Midbrain (tissue), 1 donor: ENCODE measurements at regions not wholly inside any gene's neighbourhood (a gene's known extent, or its start where the extent isn't known, plus 50 kb on each side); places are given as distances from the start of the nearest gene placed in this dataset.
"Not testable (repeated sequence)": the region's sequence is repeated elsewhere in the genome, so short reads cannot be mapped to it uniquely, and the experiment has no call there.

Experiments used
- DNase-seq: peaks from one replicate; lab custom pipeline; 2025; lab: John Stamatoyannopoulos, UW

DNA sequence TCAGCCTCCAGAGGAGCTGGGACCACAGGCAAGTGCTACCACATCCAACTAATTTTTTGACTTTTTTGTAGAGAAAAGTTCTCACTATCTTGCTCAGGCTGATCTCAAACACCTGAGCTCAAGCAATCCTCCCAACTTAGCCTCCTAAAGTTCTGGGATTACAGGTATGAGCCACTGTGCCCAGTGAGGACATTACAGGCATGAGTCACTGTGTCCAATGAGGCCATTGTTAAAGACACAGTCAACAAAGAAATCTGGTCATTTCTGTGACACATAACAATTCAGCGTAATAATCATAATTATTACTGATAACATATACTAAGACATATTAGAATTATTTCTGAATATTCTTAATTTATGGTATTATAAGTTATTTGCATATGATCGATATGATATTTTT is 463.4 kb upstream of the NDN start:
- no peak for DNase-seq

DNA sequence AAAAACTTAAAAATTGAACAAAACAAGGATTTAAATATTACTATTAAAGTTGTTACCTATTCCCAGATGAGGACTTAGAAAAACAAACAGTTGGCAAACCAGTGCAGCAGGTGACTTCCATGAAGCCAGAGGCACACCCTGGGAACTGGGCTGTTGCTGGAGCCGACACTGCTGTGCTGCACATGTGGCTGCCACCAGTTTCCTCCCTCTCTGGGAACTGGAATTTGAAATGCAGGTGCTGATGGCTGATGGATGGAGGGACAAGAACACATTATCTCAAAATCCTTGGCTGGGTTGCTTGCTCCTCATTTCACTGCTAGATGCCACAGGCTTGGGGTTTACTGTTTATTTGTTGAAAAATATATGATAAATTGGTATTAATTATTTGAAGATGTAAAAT is 471.2 kb upstream of the NDN start:
- not testable (repeated sequence) for DNase-seq

DNA sequence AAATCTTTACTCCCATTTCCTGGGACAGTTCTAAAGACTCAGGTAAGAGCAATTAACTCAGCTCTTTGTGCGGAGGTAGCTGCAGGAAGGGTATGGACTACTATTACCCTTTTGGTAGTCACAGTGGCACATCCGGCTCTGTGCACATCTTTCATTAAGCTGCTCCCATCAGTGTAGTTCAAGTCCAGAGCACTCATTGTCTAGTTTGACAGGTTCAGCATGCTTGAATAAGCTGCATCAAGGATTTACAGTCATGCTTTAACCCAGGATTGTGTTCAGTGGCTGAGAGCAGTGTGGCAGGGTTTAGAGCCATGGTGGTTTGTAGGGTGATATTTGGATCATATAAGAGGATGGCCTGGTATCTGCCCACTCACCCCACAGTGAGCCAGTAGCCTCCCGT is 478.4 kb upstream of the NDN start:
- not testable (repeated sequence) for DNase-seq

DNA sequence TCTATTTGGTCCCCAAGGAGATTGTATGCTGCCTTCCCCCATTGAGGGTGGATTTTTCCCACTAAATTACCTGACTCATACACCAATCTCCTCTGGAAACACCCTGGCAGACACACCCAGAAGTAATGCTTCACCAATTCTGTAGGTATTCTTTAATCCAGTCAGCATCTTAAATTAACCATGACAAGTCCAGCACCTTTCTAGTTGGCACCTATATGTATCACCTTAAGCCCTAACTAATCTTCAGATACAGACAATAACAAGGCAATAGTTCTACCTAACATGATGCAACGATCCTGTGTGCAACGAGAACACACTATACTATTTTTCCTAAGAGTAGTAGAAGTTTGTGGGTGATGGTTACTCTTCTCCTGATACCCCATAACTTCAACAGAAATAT is 473.3 kb upstream of the NPAP1 start:
- DNase-seq, result not testable (repeated sequence)

DNA sequence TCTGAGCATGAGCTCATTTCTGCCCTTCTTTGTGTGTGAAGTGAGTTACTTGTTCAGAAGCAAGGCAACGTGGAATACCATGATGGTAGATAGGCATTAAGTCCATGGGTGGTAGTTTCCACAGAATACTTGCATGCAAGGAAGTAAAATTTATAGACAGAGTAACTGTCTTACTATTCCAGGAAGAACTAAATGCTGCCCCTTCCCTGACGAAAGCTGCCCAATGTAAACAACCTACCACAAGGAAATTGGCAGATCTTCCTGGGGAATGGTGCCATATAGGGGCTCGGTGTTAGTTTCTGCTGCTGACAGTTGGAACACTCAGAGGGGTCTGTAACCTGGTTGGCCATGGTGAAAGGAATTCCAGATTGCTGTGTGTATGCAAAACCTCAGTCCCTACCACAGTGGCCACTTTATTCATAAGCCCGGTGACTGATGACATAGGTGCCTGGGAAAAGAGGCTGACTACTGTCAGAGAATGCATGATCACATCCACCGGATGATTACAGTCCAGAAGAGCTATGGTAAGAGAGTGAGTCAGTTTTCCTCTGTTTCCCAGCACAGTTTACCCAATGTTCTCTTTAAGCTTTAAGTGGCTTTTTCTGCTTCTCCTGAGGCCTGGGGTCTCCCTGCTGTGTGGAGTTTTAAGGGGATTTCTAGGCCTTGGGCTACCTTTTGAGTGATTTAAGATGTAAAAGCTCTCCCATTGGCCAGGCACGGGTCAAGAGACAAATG is 463.7 kb upstream of the NPAP1 start:
- DNase-seq, result not testable (repeated sequence)

DNA sequence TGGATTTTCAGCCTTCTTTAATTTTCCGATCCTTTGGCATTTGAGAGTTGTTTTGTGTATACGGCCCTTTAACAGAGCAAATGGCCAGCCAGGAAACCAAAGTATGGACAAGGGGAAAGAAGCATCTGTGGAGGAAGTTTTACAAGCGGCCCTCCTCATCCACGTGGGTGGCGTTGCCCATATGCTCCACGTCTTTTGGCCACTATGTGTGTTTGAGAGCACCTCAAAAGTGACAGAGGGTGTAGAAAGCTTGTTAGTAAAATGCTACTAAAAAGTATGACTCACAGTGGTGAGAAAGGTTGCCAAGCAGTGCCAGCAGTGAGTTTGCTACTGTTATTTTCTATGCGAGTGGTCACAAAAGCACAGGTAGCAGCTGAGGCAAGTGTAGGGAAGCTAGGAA is 451.8 kb upstream of the NPAP1 start:
- DNase-seq, result no peak

DNA sequence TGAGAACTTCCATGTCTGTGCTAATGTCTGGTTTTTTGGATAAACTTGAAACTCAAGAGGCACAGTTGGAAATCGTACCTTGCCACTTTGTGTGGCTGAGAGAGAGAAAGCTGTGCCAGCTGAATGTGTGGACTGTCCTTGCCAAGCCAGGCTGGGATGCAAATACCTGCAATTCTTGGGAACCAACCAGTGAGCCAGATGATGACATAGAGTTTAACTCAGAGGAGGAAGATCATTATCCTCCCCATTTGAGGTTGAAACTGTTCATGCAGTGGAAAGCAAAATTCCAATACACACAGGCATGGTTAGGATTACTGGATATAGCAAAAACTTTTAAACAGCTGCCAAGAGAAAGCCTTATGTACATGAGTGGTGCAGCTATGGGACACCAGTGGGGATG is 451.4 kb upstream of the NPAP1 start:
- no peak for DNase-seq

DNA sequence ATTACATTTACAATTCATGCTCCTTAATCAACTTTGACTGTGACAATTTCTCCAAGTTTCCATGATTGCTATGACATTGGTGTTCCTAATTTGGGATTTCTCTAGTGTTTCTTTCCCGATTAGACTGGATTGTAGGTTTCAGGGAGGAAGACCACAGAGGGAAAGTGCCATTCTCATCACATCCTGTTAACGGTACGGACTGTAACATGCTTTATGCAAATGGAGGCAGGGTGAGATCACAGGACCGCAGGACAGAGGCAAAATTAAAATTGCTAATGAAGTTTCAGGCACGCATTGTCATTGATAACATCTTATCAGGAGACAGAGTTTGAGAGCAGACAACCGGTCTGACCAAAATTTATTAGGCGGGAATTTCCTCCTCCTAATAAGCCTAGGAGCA is 446.7 kb upstream of the NPAP1 start:
- not testable (repeated sequence) for DNase-seq

DNA sequence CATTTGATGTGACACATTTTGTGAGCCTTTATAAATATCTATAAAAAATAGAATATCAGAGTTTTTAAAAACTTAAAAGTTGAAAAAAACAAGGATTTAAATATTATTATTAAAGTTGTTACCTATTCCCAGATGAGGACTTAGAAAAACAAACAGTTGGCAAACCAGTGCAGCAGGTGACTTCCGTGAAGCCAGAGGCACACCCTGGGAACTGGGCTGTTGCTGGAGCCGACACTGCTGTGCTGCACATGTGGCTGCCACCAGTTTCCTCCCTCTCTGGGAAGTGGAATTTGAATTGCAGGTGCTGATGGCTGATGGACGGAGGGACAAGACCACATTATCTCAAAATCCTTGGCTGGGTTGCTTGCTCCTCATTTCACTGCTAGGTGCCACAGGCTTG is 442.4 kb upstream of the NPAP1 start:
- not testable (repeated sequence) for DNase-seq

DNA sequence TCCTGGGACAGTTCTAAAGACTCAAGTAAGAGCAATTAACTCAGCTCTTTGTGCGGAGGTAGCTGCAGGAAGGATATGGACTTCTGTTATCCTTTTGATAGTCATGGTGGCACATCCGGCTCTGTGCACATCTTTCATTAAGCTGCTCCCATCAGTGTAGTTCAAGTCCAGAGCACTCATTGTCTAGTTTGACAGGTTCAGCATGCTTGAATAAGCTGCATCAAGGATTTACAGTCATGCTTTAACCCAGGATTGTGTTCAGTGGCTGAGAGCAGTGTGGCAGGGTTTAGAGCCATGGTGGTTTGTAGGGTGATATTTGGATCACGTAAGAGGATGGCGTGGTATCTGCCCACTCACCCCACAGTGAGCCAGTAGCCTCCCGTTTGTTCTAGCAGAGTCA is 435.0 kb upstream of the NPAP1 start:
- DNase-seq, result not testable (repeated sequence)

DNA sequence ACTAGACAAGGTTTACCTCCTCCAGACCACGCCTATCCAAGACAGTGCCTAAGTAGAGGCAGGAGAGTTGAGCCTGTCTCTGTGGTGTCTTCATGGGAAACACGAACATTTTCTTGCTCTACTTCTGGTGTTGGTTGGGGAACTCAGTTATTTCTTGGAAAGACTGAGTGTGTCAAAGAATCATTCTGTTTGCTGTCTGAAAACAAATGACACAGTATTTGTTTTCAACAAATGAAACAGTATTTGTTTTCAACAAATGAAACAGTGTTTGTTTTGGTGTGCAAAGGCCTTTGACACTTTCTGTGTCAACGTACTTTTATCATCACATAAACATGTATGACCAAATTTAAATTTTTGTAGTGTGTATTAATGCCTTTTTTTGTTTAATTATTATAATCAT is 416.5 kb upstream of the NPAP1 start:
- peak; percentile 39 for DNase-seq

DNA sequence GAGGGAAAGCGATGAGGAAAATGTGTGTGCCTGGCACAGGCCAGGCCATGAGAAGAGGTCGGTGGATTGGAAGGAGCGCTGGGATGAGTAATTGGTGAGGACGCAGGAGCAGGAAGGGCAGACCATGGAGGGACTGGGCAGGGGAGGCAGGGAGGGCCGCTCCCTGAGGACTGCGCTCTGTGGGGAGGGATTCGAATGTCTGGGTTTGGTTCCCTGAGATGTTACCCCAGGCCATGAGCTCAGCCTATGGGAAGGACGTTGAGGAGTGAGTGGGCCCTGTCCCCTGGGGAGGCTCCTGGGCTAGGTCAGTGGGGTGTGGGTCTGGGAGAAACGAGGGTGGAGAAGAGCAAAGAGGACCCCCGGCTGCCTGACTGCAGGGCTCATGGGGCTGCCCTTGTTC is 415.2 kb upstream of the NPAP1 start:
- DNase-seq, result not testable (repeated sequence)

DNA sequence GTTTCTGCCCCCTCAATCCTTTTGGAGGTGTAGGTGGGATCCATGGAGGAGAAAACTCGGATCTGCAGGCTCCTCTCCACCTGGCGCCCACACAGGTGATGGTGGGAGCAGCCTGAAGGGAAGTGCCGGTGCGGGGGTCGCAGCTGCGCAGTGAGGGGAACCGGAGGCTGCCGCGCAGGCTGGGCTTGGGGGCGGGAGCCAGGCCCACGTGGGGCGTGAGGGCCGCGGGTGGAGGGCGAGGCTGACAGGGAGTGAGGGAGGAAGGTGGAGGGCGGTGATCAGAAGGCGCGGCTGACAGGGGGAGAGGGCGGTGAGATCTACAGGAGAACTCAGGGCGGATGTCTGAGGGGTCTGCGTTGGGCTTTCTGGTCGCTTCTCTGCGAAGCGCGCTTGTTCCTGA is 414.7 kb upstream of the NPAP1 start:
- not testable (repeated sequence) for DNase-seq

DNA sequence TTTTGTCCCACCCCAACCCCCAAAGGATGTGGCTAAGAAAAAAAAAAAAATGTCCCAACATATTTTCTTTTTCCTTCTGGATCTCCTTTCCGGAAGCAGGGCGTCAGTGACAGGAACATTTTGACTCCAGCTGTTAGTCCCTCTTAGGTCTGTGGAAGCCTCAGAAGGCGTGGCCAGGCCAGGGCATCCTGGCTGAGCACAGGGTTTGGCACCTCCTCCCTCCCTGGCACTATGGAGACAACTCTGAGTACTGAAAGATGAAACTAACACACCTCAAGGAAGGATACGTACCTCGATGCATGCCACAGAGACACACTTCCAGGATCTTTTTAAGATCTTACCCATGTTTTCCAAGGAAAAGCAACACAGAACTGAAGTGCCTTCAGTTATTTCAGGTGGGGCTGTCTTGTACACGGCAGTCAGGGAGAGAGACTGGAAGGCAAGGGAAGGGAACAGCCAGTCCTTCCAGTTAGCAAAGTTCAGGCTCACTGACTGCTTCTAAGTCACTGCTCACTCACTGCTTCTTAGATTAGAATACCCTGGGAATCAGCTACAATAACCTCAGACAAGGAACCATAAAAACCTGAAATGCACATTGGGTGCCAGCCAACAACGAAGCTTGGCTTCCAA is 406.9 kb upstream of the NPAP1 start:
- not testable (repeated sequence) for DNase-seq

DNA sequence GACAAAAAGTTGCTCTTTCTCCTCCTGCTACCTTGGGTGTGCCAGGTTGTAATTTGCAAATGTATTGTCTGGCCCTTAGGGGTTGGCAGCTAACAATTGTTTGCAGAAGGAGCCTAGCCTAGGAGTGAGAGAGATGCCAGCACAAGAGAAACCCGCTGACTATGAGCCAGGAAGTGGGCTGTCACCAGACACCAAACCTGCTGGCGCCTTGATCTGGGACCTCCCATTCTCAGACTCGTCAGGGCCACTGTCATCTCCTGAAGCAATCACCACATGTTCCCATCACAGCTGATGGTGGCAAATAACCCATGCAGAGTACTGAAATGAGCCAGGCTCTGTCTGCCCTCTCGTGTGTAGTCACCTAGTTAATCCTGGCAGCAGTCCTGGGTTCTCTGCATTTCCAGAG is 406.4 kb upstream of the NPAP1 start:
- DNase-seq, result no peak

DNA sequence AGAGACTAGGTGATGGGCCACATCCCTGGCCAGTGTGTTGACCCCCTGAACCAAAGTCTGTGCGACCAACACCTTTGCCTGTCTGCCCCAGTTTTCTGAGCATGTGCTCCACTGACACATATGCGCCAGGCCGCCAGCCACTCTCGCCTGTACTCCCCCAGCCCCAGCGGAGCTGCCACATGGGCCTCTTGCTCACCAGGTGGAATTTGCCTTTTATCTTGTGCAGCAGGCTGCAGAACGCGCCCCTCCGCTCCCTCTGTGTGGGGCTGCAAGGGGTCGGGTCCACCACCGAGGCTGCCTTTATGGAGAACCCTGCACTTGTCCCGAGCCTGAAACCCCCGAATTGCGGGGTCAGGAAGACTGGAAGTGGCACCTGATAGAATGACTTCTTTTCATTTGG is 405.7 kb upstream of the NPAP1 start:
- no peak for DNase-seq

DNA sequence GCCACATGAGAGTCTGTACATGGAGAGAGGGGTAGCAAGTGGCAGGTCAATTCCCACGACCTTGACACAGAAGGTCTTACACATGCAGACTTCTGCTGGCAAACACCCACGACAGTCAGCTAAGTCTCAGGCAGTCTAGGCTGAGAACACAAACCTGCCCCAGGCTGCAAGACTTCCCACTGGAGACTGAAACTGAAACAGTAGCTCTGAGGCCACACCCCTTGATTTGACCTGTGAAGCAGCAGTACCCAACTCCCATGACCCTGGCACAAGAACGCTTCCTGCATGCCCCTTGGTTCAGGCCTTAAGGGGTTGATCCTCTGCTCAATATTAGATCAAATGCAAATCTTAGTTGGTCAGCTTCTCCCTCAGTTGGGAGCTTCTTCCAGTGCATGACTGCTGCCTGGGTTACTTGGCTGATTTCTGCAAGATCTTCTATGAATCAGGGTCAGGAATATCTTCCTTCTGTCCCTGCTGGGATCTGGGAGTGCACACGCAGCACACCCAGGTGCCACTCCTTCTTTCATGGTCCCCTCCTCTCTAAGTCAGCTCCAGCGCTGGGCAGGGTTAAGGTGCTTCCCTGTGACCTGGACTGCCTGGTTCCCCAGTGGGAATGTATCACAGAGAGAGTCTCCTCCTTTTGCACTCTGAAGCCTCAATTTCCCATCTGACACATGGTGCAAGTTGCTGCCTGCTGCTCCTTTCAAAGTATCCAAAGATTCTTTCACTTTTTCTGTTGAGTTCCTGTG is 403.9 kb upstream of the NPAP1 start:
- DNase-seq, result not testable (repeated sequence)

DNA sequence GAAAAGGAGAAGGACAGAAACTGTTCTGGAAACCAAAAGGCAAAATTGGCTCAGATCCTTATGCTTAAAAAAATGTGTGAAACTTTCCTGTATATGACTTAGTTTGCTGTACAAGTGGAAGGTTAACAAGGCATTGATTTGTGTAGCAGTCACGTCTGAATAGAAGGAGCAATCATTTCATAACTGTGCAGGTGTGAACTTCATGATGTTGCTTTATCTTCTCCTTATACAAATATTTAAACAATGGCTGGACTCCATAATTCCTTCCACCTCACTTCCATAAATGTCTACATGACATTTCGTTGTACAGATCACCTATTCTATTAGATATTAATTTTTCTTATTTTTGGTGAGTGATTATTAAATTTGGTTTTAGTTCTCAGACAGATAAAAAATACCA is 382.7 kb upstream of the NPAP1 start:
- DNase-seq, result no peak

DNA sequence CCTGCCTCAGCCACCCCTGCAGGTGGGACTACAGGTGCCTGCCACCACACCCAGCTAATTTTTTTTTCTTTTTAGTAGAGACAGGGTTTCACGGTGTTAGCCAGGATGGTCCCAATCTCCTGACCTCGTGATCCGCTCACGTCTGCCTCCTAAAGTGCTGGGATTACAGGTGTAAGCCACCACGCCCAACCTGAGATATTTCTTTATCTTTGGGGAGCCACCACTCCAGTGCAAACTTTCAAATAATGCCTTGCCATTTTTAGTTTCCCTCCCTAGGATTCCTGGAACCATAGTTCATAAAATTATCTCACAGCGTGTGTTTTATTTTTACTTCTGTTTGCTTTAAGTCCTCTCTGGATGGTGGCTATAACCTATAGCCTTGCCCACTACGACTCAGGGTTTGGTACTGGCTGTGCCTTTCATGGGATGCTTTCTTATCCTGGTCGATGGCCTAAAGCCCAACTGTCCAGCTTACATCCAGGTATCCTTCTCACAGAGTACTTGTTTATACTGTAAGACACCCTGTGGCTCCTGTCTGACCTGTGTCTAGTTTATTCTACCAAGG is 374.7 kb upstream of the NPAP1 start:
- DNase-seq, result not testable (repeated sequence)

DNA sequence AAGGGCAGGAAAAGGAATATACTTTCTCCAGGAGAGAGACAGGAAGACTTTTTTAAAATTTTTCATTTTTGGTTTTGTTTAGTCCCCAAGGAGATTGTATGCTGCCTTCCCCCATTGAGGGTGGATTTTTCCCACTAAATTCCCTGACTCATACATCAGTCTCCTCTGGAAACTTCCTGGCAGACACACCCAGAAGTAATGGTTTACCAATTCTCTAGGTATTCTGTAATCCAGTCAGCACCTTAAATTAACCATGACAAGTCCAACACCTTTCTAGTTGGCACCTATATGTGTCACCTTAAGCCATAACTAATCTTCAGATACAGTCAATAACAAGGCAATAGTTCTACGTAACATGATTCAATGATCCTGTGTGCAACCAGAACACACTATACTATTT is 373.6 kb upstream of the NPAP1 start:
- not testable (repeated sequence) for DNase-seq

DNA sequence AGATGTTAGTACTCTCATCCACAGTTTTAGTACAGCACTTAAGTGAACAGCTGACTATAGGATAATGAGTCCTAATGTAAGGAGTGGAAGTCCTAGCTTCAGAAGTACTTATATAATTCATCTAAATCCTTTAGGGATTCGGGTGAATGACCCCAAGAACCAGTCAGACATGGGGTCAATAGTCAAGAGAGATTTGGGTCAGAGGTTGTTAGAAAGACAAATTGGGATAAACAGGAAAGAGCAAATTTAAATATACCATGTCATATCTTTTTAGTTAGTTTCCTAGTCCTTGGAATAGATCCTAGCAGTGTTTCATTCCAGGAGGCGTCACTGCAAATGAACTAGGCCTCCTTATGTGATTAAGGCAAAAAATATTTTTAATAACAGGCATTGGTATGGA is 370.8 kb upstream of the NPAP1 start:
- not testable (repeated sequence) for DNase-seq

DNA sequence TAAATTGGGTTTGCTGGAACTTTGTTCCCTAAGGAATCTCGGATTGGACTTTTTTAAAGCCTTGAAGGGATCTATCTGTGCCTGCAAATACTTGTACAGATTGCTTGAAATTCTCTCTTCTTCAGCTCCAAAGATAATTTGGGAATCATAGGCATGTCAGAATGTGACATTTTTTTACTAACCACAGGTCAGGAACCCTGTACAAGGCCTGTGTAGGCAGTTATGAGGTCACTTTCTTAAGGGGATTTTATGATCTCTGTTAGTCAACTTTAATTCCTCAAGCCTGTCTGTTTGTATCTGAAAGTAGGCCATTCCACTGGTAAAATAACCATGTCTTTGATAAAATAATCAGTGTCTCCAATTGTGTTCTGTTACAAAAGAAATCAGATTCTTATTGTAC is 369.9 kb upstream of the NPAP1 start:
- DNase-seq, result not testable (repeated sequence)

DNA sequence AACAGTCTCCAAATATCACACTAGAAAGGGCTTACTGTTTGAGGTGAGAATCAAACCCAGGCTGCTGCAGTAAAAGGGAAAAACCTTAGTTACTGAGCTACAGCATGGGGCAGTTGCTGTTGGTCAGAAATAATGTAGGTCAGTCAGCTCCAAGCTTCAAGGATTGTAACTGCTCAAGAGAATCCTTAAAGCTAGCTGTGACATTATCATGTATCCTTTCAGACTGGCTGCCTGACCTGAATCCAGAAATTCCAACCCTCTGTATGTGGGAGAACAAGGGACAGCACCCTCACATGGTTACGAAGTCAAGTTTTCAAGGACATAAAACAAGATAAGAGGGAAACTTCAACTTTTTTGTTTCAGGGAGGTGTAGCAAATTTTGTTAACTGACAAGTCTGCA is 365.9 kb upstream of the NPAP1 start:
- DNase-seq, result not testable (repeated sequence)
